T1000 (cell line): ENCODE measurements at regions not wholly inside any gene's neighbourhood (a gene's known extent, or its start where the extent isn't known, plus 50 kb on each side); places are given as distances from the start of the nearest gene placed in this dataset.

Source experiments
- DNase-seq: peaks from one replicate; lab custom pipeline; 2025; ENCODE audit warnings: mixed read lengths; lab: John Stamatoyannopoulos, UW

DNA sequence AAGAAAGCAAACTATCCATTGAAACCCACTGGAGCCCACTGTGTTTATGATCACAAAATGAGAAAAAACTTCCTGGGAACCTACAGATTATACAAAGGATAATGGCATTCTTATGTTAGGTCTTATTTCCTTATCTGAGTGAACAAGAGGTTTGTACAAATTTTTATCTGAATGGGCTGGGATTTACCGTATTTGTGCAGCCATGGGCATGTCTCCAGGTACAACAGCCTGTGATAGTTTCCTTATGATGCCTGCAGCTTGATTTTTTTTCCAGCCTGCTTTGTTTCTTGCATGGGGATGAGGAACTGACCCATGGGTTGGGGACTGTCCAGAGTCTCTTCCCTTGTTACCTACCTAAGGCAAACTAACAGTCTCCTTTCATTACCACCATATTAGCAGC lies 244.0 kb upstream of the RBMY1B start:
- no peak for DNase-seq

DNA sequence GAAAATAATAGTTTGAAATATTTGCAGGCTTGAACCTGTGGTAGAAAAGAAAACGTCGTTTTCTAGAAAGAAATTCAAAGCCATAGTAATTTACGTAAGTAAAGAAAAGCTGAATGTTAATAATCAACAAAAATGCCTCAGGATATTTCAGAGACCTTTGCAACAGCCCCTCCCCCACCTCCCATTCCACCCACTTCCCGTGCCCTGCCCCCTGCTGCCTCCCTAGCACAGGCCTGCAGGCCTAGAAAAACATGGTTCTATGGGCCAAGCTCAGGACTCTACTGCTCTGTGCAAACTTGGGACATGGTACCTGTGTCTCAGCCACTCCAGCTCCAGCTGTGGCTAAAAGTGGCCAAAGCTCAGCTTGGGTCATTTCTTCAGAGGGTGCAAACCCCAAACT lies 223.4 kb upstream of the RBMY1B start:
- DNase-seq = no peak

DNA sequence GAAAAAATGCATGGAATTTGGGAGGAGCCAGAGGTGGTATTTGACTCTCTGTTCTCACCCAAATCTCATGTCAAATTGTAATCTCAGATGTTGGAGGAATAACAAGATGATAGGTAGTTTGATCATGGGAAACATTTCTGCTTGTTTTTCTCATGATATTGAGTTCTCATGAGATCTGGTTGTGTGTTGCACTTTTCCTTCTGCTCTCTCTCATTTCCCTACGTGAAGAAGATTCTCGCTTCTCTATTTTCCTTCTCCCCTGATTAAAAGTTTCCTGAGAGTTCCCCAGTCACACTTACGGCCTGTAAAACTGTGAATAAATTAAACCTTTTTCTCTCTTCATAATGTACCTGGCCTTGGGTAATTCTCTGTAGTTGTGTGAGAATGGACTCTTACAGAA lies 222.2 kb upstream of the RBMY1B start:
- DNase-seq = no peak

GRCh38 chrY:21295206-21295605 lies 215.9 kb upstream of the RBMY1B start:
- DNase-seq = no peak

DNA sequence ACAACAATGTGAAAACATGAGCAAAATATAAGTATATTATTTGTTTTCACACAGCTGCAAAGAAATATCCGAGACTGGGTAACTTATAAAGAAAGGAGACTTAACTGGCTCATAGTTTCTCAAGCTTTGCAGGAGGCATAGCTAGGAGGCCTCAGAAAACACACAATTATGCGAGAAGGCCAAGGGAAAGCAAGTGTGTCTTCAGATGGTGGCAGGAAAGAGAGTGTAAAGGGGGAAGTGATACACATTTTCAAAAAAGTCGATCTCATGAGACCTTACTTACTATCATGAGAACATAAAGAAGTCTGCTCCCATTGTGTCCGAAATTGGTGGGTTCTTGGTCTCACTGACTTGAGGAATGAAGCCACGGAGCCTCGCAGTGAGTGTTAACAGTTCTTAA lies 208.9 kb upstream of the RBMY1B start:
- no peak for DNase-seq

DNA sequence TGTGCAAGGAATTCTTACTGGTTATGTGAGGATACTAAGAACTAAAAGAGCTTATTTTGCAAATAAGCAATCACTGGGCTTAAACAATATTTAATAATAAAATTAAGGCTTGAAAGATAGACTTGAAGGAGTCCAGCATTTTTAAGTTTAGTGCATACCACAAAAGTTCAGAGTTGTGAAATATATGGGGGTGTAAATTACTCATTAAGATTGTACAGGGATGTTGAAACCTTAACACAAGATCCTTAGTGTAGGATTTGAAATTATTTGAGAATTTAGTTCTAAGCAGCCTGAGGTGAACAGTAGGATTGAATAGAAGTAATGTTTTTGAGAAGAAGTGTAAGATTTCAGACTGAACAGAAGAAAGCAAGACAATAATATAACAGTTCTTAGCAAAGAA lies 195.8 kb upstream of the RBMY1B start:
- no peak for DNase-seq
